Osteoblast (primary cell): ENCODE measurements at regions not wholly inside any gene's neighbourhood (a gene's known extent, or its start where the extent isn't known, plus 50 kb on each side); places are given as distances from the start of the nearest gene placed in this dataset.

Experiments used
- DNase-seq: peaks from one replicate; pipeline ENCODE4 v3.0.0; 2011; ENCODE audit warnings: low spot score, mixed read lengths; ENCODE audit not compliant: insufficient read length; ENCODE audit errors: missing footprints
- H2AFZ ChIP-seq: 2 replicates; pipeline ENCODE4 v1.6.0; 2011; ENCODE audit warnings: mild to moderate bottlenecking, low read length
- H3K27ac ChIP-seq: 2 replicates; pipeline ENCODE4 v1.5.1; 2011; ENCODE audit warnings: mild to moderate bottlenecking, low read depth, low read length, moderate library complexity
- H3K27me3 ChIP-seq: 2 replicates; pipeline ENCODE4 v1.6.0; 2012; ENCODE audit warnings: mild to moderate bottlenecking, control low read depth, inconsistent platforms, low read length, moderate library complexity; ENCODE audit not compliant: insufficient read depth
- H3K36me3 ChIP-seq: 2 replicates; pipeline ENCODE4 v1.5.1; 2011; ENCODE audit warnings: mild to moderate bottlenecking, low read length, control low read depth, moderate library complexity; ENCODE audit not compliant: insufficient read depth
- H3K4me1 ChIP-seq: 2 replicates; pipeline ENCODE4 v1.5.1; 2011; ENCODE audit warnings: mild to moderate bottlenecking, low read length, control low read depth, moderate library complexity; ENCODE audit not compliant: insufficient read depth
- H3K4me2 ChIP-seq: 2 replicates; pipeline ENCODE4 v1.6.0; 2011; ENCODE audit warnings: mild to moderate bottlenecking, low read length; ENCODE audit not compliant: insufficient read depth
- H3K4me3 ChIP-seq: fragments of 200-600 bp; sonication (generic); 3 replicates; pipeline ENCODE4 v1.5.1; 2012; ENCODE audit warnings: mild to moderate bottlenecking, low read length, inconsistent platforms; ENCODE audit not compliant: insufficient read depth
- H3K79me2 ChIP-seq: 2 replicates; pipeline ENCODE4 v1.6.0; 2012; ENCODE audit warnings: mild to moderate bottlenecking, low read length, control low read depth, inconsistent platforms; ENCODE audit not compliant: insufficient read depth
- H3K9me3 ChIP-seq: 2 replicates; pipeline ENCODE4 v1.5.1; 2011; ENCODE audit warnings: low read depth, low read length, control low read depth
- H4K20me1 ChIP-seq: 2 replicates; pipeline ENCODE4 v1.6.0; 2012; ENCODE audit warnings: mild to moderate bottlenecking, low read length, control low read depth; ENCODE audit not compliant: insufficient read depth
- CTCF ChIP-seq: IDR thresholded peaks from 2 replicates; pipeline ENCODE4 v1.5.1; 2011; ENCODE audit warnings: mild to moderate bottlenecking, low read depth, low read length, moderate library complexity; ENCODE audit errors: extremely low read depth

GRCh38 chr7:3236268-3236667 is 64.8 kb upstream of the SDK1 start:
- H3K36me3 ChIP-seq: no peaks in the 10 kb centered on the region
- no peaks in the 10 kb centered on the region for H3K27me3 ChIP-seq
- no peak overlapping the region for H3K4me3 ChIP-seq
- no peak for TF ChIP-seq CTCF
- no peaks in the 10 kb centered on the region for H4K20me1 ChIP-seq
- H3K9me3 ChIP-seq: no peaks in the 10 kb centered on the region
- DNase-seq: no peak
- no peaks in the 10 kb centered on the region for H3K79me2 ChIP-seq
- H3K27ac ChIP-seq: no peak overlapping the region
- H3K4me2 ChIP-seq: no peak overlapping the region
- no peak overlapping the region for H2AFZ ChIP-seq
- H3K4me1 ChIP-seq: no peaks in the 10 kb centered on the region

GRCh38 chr7:3238525-3239210 is 62.4 kb upstream of the SDK1 start:
- H3K4me2 ChIP-seq: no peak overlapping the region
- no peaks in the 10 kb centered on the region for H3K9me3 ChIP-seq
- no peaks in the 10 kb centered on the region for H3K79me2 ChIP-seq
- no peak for TF ChIP-seq CTCF
- H4K20me1 ChIP-seq: no peaks in the 10 kb centered on the region
- no peak overlapping the region for H3K27ac ChIP-seq
- H2AFZ ChIP-seq: no peak overlapping the region
- no peaks in the 10 kb centered on the region for H3K4me1 ChIP-seq
- no peaks in the 10 kb centered on the region for H3K27me3 ChIP-seq
- no peaks in the 10 kb centered on the region for H3K36me3 ChIP-seq
- no peak overlapping the region for H3K4me3 ChIP-seq
- DNase-seq: no peak

GRCh38 chr7:3239291-3239691 is 61.8 kb upstream of the SDK1 start:
- no peak overlapping the region for H3K27ac ChIP-seq
- H3K9me3 ChIP-seq: no peaks in the 10 kb centered on the region
- no peaks in the 10 kb centered on the region for H4K20me1 ChIP-seq
- no peak overlapping the region for H3K4me2 ChIP-seq
- no peak for DNase-seq
- H3K27me3 ChIP-seq: no peaks in the 10 kb centered on the region
- no peaks in the 10 kb centered on the region for H3K36me3 ChIP-seq
- no peak overlapping the region for H3K4me3 ChIP-seq
- H3K79me2 ChIP-seq: no peaks in the 10 kb centered on the region
- TF ChIP-seq CTCF: no peak
- H2AFZ ChIP-seq: no peak overlapping the region
- H3K4me1 ChIP-seq: no peaks in the 10 kb centered on the region

- Histone ChIP-seq H3K36me3 (no peaks in the 10 kb centered on the region), H3K27me3 (no peaks in the 10 kb centered on the region), H3K4me3 (no peak overlapping the region), H3K27ac (no peak overlapping the region), H2AFZ (no peak overlapping the region), H3K79me2 (no peaks in the 10 kb centered on the region), H3K4me1 (no peaks in the 10 kb centered on the region), H4K20me1 (no peaks in the 10 kb centered on the region), H3K9me3 (no peaks in the 10 kb centered on the region), H3K4me2 (no peak overlapping the region)
- no peak for DNase-seq
- TF ChIP-seq CTCF: no peak
These were observed 60.1 kb upstream of the SDK1 start for GRCh38 chr7:3240826-3241430.
